GM19395 (cell line): ENCODE measurements at regions not wholly inside any gene's neighbourhood (a gene's known extent, or its start where the extent isn't known, plus 50 kb on each side); places are given as distances from the start of the nearest gene placed in this dataset.
"Not testable (repeated sequence)": the region's sequence is repeated elsewhere in the genome, so short reads cannot be mapped to it uniquely, and the experiment has no call there.

ENCODE experiments used
- ATAC-seq: cut with Tn5 transposase; IDR thresholded peaks from one replicate; pipeline ENCODE4 v1.9.1; 2021; ENCODE audit warnings: mild to moderate bottlenecking, moderate library complexity; ENCODE audit not compliant: unreplicated experiment

GRCh38 chr1:233722212-233722979 is 108.5 kb downstream of the KCNK1 start:
- ATAC-seq, result no peak

DNA sequence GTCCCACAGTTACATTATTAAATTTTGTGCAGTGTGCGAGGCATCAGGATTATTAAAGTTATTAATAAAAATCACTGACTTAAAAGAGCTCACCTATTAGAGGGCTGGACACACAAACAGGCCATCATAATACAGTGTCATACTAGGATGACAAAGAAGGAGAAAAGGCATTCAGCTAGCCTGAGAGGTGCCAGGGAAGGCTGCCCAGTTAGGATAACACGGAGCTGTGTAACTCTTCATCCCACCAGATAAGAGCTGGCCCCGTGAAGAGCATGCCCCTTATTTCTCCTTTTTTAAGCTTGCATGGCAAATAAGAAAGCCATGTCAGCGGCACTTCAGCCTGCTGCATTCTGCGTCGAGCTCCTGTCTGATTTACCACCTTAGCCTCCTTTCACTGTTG is 109.5 kb downstream of the KCNK1 start:
- ATAC-seq, result no peak

DNA sequence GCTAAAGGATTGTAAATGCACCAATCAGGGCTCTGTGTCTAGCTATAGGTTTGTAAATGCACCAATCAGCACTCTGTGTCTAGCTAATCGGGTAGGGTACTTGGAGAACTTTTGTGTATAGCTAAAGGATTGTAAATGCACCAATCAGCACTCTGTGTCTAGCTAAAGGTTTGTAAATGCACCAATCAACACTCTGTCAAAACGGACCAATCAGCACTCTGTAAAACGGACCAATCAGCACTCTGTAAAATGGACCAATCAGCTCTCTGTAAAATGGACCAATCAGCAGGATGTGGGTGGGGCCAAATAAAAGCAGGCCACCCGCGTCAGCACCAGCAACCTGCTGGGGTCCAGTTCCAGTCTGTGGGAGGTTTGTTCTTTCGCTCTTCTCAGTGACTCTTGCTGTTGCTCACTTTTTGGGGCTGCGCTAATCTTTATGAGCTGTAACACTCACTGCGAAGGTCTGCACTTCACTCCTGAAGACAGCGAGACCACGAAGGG is 110.3 kb downstream of the KCNK1 start:
- not testable (repeated sequence) for ATAC-seq

DNA sequence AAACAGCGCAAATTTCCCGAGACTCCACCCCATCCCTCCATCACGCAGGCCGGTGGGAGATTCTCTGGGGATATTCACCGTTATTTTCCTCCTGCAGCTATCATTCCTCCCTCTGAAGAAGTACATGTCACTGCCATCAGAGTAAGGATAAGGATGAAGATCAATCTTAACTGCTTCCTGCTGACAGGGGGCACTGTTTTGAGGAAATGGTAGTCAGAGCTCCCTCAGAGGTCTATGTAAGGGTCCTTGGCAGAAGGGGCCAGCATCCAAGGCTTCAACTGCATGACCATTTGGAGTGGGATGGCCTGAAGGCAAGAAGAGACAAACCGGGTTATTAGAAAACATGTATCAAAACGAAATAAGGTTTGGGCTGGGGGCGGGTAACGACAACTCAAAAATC is 111.5 kb downstream of the KCNK1 start:
- no peak for ATAC-seq

GRCh38 chr1:233728721-233729120 is 114.8 kb downstream of the KCNK1 start:
- no peak for ATAC-seq

- ATAC-seq, result no peak
These were observed 116.5 kb downstream of the KCNK1 start for GRCh38 chr1:233730380-233730779.

DNA sequence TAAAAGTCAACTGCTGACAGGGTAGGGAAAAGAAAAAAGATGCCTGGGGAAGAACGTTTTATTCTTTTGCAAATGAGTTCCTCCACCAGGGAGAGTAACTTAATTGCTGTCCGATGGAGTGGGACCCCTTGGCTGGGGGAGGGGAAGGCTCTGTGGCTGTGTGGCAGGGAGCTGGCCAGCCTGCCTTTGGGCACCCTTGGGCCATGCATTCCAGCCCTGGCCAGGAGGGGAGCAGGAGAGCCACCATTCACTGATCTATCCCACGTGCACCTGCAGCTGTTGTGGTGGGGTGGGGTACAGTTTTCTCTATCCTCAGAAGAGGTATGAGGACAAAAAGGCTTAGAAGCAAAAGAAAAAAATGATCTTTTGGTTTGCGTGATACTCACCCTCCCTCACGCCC is 116.9 kb downstream of the KCNK1 start:
- no peak for ATAC-seq

GRCh38 chr1:233732206-233732605 is 118.3 kb downstream of the KCNK1 start:
- ATAC-seq, result no peak

DNA sequence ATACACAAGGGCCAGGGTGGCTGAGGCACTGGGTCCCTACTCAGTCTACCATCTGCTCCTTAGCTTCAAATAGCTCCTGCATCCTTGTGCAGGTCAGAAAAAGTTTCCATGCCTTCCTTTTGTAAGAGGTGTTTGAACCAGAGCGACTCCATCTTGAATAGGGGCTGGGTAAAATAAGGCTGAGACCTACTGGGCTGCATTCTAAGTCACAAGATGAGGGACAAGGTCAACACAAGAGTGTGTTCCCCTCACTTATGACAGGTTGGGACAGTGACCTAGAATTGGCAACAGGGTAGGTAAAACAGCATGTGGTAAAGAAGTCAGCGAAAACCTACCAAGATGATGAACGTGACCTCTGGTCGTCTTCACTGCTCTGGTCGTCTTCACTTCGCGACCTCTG is 120.5 kb downstream of the KCNK1 start:
- no peak for ATAC-seq

GRCh38 chr1:233735331-233735730 is 121.4 kb downstream of the KCNK1 start:
- ATAC-seq, result no peak

- ATAC-seq, result no peak
These were observed 121.9 kb downstream of the KCNK1 start for GRCh38 chr1:233735847-233736246.

GRCh38 chr1:233737341-233737740 is 123.4 kb downstream of the KCNK1 start:
- ATAC-seq, result no peak

GRCh38 chr1:233738396-233738795 is 124.5 kb downstream of the KCNK1 start:
- no peak for ATAC-seq

GRCh38 chr1:233738850-233739249 is 124.9 kb downstream of the KCNK1 start:
- ATAC-seq, result no peak

- ATAC-seq, result no peak
These were observed 131.0 kb downstream of the KCNK1 start for GRCh38 chr1:233744779-233745513.

- no peak for ATAC-seq
These were observed 136.2 kb downstream of the KCNK1 start for GRCh38 chr1:233750139-233750538.

GRCh38 chr1:233759665-233760064 is 144.8 kb upstream of the SLC35F3 start:
- no peak for ATAC-seq

GRCh38 chr1:233764304-233764703 is 140.2 kb upstream of the SLC35F3 start:
- not testable (repeated sequence) for ATAC-seq

DNA sequence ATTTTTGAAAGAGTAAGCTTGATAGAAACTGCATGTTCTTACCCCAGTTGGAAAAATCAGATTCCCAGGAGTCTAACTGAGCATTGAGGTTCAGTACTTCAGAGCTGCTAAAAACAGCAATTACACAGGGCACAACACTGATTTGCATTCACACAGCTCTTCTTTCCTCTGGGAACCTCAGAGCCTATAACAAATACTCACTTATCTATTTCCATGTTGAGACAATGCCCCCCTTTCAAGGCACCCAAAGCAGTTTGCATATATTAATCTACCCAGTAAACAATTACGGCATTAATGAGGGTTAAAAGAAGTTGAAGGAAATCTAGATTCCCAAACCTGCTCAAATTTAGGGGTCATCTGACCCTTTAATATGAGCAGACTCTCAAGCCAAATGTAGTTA is 126.9 kb upstream of the SLC35F3 start:
- no peak for ATAC-seq

GRCh38 chr1:233780049-233780448 is 124.4 kb upstream of the SLC35F3 start:
- no peak for ATAC-seq

GRCh38 chr1:233782937-233783586 is 121.4 kb upstream of the SLC35F3 start:
- ATAC-seq, result no peak

GRCh38 chr1:233787599-233787998 is 116.9 kb upstream of the SLC35F3 start:
- no peak for ATAC-seq
